ENCODE measurements at regions not wholly inside any gene's neighbourhood (a gene's known extent, or its start where the extent isn't known, plus 50 kb on each side); places are given as distances from the start of the nearest gene placed in this dataset.
"Not testable (repeated sequence)": the region's sequence is repeated elsewhere in the genome, so short reads cannot be mapped to it uniquely, and the experiment has no call there.

DNA sequence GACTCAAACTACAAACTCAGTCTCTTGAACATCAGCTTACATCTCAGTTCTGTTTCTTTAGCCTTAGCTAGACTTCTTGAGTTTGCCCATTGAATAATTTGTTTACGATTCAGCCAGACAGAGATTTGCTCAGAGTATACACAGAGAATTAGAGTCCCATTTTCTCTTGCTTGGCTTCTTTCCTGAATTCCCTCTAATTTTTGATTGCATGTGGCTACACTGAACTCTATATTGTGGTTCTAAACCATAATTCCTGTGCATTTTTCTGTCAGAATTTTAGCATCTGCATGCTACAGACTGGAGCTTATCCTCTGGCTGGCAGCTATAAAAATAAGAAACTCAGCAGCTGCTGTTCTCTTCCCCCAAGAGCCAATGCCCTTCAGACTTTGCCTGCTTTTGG is 354.9 kb downstream of the MDFIC start:
- DNase-seq (ENCODE audit: low read depth in 2 of 2), result no peak

DNA sequence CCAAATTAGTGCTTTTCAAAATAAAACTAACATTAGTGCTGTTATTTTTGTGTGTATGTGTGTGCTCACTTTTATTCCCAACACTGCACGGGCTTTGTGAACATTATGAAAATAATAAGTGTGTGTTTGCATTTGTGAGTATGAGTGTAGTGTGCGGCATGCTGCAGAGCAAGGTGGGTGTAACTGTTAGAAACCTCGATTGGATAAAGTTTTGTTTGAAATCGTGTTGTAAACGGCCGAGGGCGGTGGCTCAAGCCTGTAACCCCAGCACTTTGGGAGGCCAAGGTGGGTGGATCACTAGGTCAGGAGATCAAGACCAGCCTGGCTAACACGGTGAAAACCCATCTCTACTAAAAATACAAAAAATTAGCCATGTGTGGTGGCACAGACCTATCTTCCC is 352.0 kb downstream of the MDFIC start:
- not testable (repeated sequence) for DNase-seq (ENCODE audit: low read depth in 2 of 2)

DNA sequence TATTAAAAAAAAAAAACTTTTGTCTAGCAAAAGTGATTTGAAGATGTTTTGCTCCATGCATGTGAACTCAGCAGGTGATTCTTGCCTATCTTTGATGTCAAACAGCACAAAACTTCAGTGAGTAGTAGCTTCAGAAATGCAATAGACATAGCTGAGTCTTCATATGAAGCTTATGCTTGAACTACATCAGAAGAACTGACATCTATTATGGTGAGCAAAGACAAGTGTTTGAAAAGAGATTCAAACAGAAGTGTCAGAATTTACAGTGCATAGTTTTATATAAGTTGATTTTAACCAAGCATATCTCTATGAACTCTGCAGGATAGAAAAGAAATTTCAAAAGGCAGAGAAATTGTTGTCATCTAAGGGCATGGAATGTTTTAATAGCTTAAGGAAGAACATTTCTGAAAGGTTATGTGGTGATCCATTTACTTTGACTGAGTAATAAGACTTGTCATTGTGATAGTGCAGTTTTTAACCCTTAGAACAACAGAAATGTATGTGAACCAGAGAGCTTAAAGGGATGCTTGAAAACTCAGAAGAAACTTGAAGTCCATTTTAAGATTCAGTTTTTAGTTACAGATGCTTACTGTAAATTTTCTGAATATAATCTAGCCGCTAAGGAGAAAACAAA is 351.4 kb downstream of the MDFIC start:
- no peak for DNase-seq (ENCODE audit: low read depth in 2 of 2)

DNA sequence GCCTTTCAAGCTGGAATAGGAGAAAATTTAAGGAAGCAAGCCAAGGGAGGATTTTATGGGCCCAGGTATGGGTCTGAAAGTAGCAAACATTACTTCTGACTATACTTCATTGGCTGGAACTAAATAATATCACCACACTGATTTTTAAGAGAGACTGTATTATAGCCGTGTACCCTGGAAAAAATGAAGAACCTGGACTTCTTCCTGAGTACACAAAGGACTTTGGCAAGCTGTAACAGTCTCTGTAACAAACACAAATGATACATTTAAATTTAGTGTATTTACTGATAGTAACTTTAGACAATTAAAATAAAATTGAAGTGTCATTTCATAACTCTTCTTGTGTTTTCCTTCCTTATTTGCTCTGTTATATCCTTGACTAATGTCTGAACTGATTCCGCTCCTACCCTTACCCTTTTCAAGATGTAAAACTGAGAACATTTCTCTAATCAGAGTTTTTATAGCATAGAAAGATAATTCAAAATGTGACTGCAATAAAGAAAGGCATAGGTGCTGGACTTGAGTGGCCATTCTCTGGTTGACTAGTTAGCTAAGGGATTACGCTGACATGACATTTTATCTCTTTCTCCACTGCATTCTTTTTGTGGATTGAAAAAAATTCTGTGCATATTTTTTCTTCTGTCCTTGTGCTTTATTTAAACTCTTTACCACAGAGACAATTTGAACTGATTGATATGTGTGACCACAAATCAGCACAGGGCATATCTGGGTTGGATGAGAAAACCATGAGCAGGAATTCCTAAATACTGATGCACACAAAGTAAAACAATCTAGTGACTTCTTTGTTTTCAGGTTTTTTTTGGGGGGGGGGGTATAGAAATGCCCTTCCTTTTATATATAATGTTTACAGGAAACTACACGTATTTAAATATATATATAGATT is 349.7 kb downstream of the MDFIC start:
- DNase-seq (ENCODE audit: low read depth in 2 of 2), result no peak

DNA sequence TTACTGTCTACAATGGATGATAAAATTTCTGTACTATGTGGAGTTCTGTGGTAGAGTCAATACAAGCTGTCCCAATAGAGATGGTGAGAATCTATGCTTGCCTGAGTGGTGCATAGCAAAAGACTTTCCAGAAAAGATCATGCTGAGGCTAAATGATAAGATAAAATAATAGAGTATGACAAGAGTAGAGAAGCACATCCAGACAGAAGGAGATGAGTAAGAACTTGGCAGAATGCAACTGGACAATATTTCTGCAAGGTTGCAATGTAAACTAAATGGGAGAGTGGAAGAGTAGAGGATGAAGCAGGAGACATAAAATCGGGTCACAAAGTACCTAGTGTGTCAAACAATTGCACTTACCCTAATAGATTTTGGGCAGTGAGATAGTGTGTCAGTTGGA is 347.6 kb downstream of the MDFIC start:
- DNase-seq (ENCODE audit: low read depth in 2 of 2), result no peak

DNA sequence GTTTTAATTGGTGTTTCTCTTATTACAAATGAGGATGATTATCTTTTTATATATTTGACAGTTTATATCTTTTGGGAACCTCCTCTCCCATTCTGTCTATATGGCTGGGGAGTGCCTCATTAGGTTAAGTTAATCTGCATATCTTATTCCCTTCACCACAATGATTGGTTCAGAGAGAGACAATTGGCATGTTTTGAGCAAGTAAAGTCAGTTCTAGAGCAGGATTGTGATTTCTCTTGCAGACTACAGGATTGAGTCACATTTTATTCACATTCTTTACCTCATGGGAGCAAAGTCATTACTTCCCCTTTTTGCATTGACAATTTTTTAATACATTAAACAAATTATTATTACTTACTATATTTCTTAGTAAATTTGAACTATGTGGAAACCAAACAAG is 345.6 kb downstream of the MDFIC start:
- DNase-seq (ENCODE audit: low read depth in 2 of 2), result no peak

DNA sequence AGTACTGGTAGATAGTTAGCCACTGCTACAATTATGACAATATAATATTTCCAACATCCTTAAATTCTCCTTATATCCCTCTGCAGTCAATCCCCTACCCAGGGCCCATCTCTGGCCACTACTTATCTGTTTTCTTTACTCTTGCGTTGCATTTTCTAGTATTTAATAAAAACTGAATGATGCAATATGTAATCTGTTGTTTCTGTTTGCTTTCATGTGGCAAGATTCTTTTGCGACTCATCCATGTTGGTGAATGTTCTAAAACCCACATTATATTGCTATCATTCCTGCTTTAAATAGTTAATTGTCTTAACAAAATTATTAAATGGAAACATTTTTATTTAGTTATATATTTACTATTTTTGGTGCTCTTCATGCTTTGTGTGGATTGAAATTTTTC is 338.5 kb downstream of the MDFIC start:
- no peak for DNase-seq (ENCODE audit: low read depth in 2 of 2)

DNA sequence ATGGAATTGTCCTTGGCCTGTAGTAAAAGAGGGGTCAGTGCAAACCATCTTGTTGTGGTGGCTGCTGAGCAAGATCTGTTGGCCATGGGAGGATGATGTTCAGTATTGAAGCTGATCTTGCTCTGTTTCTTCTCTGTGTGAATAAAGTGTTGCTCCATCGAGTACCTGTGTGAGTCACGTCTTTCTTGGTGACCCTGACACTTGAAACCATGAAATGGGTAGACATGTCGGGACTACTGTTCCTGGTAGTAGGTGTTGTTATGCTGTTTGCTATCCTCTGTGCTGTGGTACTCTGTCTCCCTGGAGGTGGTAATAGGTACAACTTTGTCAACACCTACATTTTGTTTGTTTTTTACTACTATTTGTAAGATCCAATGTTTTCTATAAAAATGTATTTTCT is 330.6 kb downstream of the MDFIC start:
- no peak for DNase-seq (ENCODE audit: low read depth in 2 of 2)

DNA sequence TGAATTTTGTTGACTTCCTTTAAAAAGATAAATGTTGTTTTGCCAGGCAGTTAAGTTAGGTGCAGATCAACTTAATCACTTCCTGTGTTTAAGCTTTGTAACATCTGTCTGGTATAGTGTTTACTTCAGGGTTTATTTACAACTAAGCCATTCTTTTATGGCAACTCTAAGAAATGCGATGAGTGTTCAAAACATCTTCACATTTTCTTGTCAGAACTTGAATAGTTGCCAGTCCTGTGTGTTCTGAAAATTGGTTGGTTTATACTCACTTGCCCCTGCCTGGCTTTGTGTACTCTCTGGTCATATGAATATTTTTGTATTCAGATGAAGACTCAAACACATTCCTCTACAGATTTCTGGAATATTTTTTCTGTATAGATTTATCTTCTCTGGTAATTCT is 327.2 kb downstream of the MDFIC start:
- no peak for DNase-seq (ENCODE audit: low read depth in 2 of 2)

DNA sequence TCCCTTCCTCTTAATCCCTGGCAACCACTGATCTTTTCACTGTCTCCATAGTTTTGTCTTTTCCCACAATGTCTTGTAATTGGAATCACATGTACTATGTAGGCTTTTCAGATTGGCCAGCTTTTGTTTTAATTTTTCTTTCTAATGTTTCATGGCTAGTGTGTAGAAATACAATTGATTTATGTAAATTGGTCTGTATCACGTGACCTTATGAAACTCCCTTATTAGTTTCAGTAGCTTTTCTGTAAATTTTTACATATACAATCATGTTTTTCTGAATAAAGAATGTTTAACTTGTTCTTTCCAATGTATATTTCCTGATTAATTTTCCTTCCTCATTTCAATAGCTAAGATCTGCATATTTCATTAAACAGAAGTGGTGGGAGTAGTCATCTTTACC is 319.3 kb downstream of the MDFIC start:
- DNase-seq (ENCODE audit: low read depth in 2 of 2), result no peak

DNA sequence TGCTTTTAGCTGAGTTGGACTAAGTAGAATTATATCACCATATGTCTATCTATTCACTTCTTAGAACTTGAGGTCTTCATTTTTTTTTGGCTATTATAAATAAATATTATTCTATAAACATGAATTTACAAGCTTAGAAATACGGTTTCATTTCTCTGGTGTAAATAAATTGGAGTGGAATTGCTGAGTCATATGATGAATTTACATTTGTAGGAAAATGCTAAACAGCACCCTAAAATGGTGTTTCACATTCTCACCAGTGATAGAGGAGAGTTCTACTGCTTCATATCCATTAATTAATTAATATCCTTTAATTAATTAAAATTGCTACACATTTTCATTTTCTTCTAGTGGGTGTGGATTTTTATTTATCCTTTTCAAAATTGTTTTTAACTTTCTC is 318.3 kb downstream of the MDFIC start:
- DNase-seq (ENCODE audit: low read depth in 2 of 2), result no peak

DNA sequence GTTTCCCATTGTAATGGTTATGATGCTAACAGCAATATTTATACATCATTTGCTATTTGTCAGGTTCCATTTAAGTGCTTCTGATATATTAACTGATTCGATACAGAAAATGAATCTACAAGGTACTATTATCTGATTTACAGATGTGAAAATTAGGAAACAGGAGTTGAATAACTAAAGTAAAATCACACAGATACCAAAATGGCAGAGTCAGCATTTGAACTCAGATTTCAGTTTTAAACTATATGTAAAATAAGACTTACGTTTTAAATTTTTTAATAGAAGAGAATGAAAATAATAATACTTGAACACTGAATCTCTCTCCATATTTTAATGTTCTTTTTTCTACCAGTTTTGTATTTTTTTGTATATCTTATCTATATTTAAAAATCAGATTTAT is 313.2 kb downstream of the MDFIC start:
- no peak for DNase-seq (ENCODE audit: low read depth in 2 of 2)

DNA sequence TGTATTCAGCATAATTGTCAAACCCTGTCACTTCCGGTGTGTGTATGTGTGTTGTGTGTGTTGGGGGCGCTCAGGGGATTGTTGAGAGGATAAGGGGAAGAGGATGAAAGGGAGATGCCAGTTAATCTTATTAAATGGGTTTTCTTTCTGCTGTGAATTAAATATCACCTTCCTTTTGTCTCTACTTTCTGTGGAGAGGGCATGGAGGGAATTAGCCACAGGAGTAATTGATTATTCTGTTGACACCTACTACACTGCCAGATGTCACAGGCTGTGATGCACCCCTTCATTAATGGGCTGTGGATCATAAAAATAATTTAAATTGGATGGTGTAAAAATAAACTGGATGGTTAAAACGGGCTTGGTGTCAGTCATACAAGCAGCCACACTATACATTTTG is 311.9 kb downstream of the MDFIC start:
- DNase-seq (ENCODE audit: low read depth in 2 of 2), result no peak

DNA sequence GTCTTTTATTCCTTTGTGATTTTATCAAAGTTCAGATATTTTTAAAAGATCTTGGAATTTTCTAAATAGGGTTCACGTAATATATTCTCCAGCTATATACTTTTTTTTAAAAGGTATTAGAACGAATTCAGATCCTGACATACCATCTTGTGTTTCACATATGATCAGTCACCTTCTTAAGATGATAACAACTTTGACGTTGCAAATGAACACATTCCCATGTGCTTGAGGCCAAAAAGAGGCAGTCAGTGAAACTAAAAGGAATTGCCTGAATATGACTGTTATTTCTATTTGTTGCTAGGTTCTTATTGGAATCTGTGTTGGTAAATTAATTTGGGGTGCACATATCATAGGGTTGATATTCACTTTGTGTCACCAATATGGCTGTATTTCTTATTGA is 310.1 kb downstream of the MDFIC start:
- DNase-seq (ENCODE audit: low read depth in 2 of 2), result no peak

DNA sequence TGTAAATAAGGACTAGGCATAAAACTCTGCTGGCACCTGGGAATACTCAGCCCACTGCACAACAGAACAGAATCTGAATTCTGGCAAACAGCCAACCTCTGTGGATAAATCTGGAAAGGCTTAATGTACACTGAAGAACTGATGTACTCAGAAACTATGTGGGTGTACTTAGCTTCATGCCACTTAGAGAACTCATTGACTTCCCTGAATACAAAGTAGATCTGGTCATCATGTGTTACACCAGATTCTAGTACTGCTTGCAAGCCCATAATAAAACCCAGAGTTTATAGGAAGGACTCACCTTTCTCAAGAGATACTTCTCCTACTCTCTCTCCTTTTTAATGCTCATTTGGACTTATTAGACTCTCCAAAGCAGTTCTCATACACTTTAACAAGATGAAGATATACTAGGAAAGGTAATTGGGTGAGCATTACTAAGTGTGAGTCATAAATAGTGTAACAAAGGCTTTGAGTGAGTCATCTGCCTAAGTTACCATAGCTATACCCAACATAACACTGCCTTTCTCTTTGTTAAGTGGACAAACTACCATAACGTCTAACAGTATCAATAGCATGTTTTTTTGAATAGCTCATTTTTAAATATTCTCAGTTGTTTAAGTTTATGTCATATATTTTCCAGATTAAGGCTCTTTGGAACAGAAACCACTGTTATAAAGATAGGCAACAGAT is 309.1 kb downstream of the MDFIC start:
- DNase-seq (ENCODE audit: low read depth in 2 of 2), result no peak

DNA sequence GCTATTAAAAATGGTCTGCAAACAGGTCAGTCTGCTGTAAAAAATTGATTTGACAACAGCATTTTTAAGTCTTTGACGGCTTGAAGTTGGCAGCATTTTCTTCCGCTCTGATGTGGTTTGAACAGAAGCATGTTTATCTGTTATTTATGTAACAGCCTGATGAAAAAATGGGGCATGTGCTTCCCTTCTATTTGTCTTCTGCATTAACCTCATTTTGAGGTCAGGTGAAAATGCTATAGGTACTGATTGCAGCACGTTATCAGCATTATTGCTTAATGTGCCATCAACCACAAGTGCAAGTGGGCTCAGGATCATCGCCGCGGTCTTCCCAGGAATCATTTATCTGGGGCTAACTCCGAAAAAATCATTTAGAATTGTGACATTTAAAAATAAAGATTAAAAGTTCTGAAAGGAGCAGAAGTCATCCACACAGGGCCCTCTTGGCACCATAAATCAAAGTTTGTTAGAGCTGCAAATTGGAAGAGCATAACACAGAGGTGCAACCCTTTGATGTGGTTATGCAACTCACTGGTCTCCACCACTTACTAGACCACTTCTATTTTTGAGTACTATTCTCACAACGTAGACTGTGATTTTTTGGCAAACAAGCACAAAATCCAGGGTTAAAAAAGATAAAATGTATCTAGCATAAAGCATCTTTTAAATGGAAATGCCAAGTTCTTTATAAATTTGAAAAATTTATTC is 307.7 kb downstream of the MDFIC start:
- no peak for DNase-seq (ENCODE audit: low read depth in 2 of 2)

DNA sequence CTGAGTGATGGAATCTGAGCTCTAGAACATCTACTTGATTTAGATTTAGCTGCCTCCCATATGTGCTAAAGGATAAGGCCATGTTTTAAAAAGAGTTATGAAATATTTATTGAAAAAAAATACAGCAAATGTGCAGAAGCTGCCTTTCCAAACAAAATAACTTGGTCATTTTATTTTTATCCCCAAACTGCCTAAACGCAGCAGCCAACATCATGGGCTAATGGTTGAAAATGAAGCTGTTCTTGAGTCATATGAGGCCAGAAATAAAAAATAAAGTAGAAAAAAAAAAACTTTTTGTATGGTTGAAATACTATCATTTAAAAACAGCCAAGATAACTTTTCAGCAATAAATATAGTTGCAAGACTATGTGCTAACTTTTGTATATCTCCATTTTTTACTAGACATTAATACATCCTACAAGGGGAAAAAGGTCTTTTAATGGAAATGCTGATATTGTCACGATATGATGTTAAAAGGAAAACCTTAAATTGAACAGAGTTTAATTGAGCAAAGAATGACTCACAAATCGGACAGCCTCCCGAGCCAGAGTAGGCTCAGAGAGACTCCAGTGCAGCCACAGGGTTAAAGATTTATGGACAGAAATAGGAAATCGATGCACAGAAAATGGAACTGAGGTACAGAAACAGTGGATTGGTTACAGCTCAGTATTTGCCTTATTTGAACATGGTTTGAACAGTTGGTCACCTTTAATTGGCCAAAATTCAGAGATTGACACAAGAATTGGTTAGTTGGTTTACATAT is 305.8 kb downstream of the MDFIC start:
- DNase-seq (ENCODE audit: low read depth in 2 of 2), result no peak

DNA sequence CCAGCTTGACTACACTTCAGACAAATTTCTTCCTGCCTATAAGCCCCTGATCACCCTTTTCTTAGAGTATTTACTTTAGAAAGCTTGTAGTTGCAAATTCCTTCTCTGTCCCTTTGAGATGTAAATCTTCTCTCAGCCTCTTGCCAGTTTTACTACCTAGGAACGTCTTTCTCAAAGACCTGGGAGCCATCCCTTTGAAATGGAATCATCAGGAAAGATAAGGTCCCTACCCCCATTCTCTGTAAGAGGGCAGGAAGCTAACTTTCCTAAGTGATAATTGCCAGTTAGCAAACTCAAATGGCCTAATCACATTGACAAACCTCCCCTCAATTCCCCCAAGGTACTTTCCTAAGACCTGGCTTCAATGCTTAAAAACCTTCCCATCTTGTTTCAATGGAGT is 304.5 kb downstream of the MDFIC start:
- DNase-seq (ENCODE audit: low read depth in 2 of 2), result no peak

DNA sequence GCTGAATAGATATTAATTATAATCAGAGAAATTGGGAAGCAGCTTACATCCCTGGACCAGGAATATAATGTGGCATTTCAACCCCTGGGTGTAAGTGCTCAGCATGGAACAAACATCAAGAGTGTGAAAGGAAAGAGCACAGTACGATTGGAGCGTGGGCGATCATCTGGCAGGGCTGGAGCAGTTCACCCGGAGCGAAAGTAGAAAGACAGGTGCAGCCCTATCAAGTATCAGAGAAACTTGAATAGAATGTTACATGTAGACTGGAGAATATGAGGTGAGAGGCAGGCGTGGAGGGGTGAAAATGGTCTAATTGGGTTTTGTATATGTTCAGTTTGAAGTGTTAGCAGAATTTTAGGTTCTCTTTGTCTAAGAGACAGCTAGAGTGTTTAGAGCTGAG is 303.0 kb downstream of the MDFIC start:
- DNase-seq (ENCODE audit: low read depth in 2 of 2), result no peak

DNA sequence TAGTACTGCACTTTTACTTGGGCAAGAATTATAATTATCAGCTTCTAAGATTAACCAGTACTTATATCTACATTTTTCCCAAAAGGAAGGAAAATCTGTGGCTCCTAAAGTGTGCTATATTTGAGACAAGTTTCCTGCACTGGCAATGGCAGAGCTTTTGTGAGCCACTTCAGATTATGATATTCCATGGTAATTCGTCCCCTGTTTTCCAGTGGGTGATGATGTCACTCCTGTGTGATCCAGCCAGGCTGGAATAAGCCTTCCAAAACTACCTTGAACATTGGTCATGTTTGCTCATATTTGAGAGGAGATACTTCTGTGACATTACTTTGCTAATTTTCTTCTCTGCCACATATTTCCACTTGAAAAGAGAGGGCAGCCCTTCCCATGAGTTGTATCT is 302.1 kb downstream of the MDFIC start:
- no peak for DNase-seq (ENCODE audit: low read depth in 2 of 2)

DNA sequence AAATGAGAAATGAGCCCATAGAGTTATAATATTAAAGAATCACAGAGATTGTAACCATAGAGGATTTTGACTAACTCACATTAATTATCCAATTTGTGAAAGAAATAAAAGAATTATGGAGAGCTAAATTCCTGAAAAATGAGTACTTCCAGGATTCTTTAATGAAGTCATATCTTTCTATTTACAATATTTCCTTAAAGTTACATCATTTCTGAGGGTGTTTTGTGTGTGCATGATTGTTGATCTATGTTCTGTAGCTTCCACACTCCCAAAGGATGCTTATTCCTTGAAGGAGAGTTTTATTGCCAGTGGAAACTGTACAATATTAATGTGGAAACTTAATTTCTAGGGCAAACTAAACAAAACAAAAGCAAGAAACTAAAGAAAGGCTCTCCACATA is 299.6 kb downstream of the MDFIC start:
- no peak for DNase-seq (ENCODE audit: low read depth in 2 of 2)

DNA sequence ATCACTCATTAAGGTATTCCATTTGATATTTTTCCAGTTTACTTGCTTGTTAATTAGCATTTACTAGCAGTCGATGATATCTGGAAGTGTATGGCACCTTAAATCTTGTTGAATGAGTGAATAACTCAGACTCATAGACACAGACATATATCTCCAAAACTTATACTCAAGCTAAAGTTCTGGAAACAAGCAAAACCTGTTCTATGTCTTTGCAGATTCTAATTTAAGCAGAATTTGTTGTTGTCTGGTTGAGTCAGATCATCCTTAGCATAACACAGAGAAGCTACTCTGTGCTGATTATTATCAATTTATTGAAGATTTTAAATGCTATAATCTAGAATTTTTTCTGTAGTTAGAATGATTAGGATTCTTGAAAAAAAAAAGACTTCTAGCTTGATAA is 296.2 kb downstream of the MDFIC start:
- DNase-seq (ENCODE audit: low read depth in 2 of 2), result no peak

Measured in stimulated activated CD4-positive, alpha-beta T cell treated with anti-CD3 and anti-CD28 coated beads, Interleukin-12 subunit alpha, Interleukin-12 subunit beta, amount 100 ng/mL, for 24 hours (primary cell).